HepG2 (cell line): ENCODE measurements at regions not wholly inside any gene's neighbourhood (a gene's known extent, or its start where the extent isn't known, plus 50 kb on each side); places are given as distances from the start of the nearest gene placed in this dataset.

ENCODE experiments used
- BHLHE40 ChIP-seq: IDR thresholded peaks from 2 replicates; pipeline ENCODE4 v1.6.1; 2011; ENCODE audit warnings: low read length, improper control_type of control experiment
- DNMT3B ChIP-seq: conservative IDR thresholded peaks from 2 replicates; pipeline ENCODE4 v1.6.1; 2016; ENCODE audit warnings: missing biosample characterization, control low read depth
- FOXO1 ChIP-seq: sonication (generic); formaldehyde crosslinking; IDR thresholded peaks from 2 replicates; pipeline ENCODE4 v1.4.0; 2020; ENCODE audit warnings: missing genetic modification reagents
- FOXP1 ChIP-seq, 2 experiments: fragments of 450-650 bp in 1 of 2; IDR thresholded peaks; 2 replicates each; pipeline ENCODE4 v1.6.1; 2017 to 2018; ENCODE audit warnings: antibody characterized with exemption in 1 of 2
- GATAD2A ChIP-seq: IDR thresholded peaks from 2 replicates; pipeline ENCODE4 v1.6.1; 2016
- HOXA5 ChIP-seq: sonication (generic); formaldehyde crosslinking; IDR thresholded peaks from 2 replicates; pipeline ENCODE4 v1.4.0; 2020; ENCODE audit warnings: missing genetic modification reagents
- JUND ChIP-seq: sonication (generic); formaldehyde crosslinking; IDR thresholded peaks from 2 replicates; pipeline ENCODE4 v1.8.0; 2022; ENCODE audit warnings: mild to moderate bottlenecking, missing genetic modification reagents
- KDM5A ChIP-seq: fragments of 200-600 bp; sonication (generic); IDR thresholded peaks from 2 replicates; pipeline ENCODE4 v1.7.0; 2018; ENCODE audit warnings: antibody characterized with exemption, mild to moderate bottlenecking, low read length, borderline replicate concordance
- MBD4 ChIP-seq: IDR thresholded peaks from 2 replicates; pipeline ENCODE4 v1.6.1; 2012; ENCODE audit warnings: low read length, inconsistent platforms, borderline replicate concordance
- NFKBIZ ChIP-seq: IDR thresholded peaks from 2 replicates; pipeline ENCODE4 v1.6.1; 2018; ENCODE audit warnings: missing genetic modification reagents, missing compliant biosample characterization
- NR2F2 ChIP-seq: IDR thresholded peaks from 2 replicates; pipeline ENCODE4 v1.6.1; 2012; ENCODE audit warnings: low read depth, inconsistent platforms, borderline replicate concordance
- PAWR ChIP-seq: sonication (generic); formaldehyde crosslinking; IDR thresholded peaks from 2 replicates; pipeline ENCODE4 v1.4.0; 2020; ENCODE audit warnings: missing genetic modification reagents, mild to moderate bottlenecking, borderline replicate concordance
- POGZ ChIP-seq: sonication (generic); formaldehyde crosslinking; IDR thresholded peaks from 2 replicates; pipeline ENCODE4 v1.4.0; 2020; ENCODE audit warnings: mild to moderate bottlenecking, missing genetic modification reagents
- SCMH1 ChIP-seq: sonication (generic); formaldehyde crosslinking; IDR thresholded peaks from 2 replicates; pipeline ENCODE4 v1.9.0; 2021; ENCODE audit warnings: missing genetic modification reagents, mild to moderate bottlenecking, borderline replicate concordance
- SMAD1 ChIP-seq: sonication (generic); formaldehyde crosslinking; IDR thresholded peaks from 2 replicates; pipeline ENCODE4 v1.4.0; 2020; ENCODE audit warnings: missing genetic modification reagents, low read depth, mild to moderate bottlenecking, borderline replicate concordance
- SOX13 ChIP-seq, 3 experiments: fragments of 450-650 bp in 1 of 3; sonication (generic) in 1 of 3; formaldehyde crosslinking in 1 of 3; IDR thresholded peaks in 2 of 3; conservative IDR thresholded peaks in 1 of 3; 2 replicates each; pipeline versions ENCODE4 v1.5.0 to v1.6.1; 2016 to 2020; ENCODE audit warnings: antibody characterized with exemption in 1 of 3, mild to moderate bottlenecking in 1 of 3, missing compliant biosample characterization in 1 of 3, missing genetic modification reagents in 1 of 3, moderate library complexity in 1 of 3
- ZMYM3 ChIP-seq: sonication (generic); formaldehyde crosslinking; IDR thresholded peaks from 2 replicates; pipeline ENCODE4 v1.5.1; 2020; ENCODE audit warnings: mild to moderate bottlenecking, missing genetic modification reagents
- ZNF33B ChIP-seq: sonication (generic); formaldehyde crosslinking; IDR thresholded peaks from 2 replicates; pipeline ENCODE4 v1.5.1; 2020; ENCODE audit warnings: mild to moderate bottlenecking, missing genetic modification reagents
- ZNF564 ChIP-seq: sonication (generic); formaldehyde crosslinking; IDR thresholded peaks from 2 replicates; pipeline ENCODE4 v1.8.1; 2023; ENCODE audit warnings: mild to moderate bottlenecking, missing genetic modification reagents
- TF ChIP-seq, protein P1 (sequence below): sonication (generic); formaldehyde crosslinking; IDR thresholded peaks from 2 replicates; pipeline ENCODE4 v1.4.0; 2020; ENCODE audit warnings: low read depth, missing genetic modification reagents
- TF ChIP-seq, protein P2 (sequence below): sonication (generic); formaldehyde crosslinking; IDR thresholded peaks from 2 replicates; pipeline ENCODE4 v1.4.0; 2020; ENCODE audit warnings: missing genetic modification reagents, borderline replicate concordance
- TF ChIP-seq, protein P3 (sequence below): IDR thresholded peaks from 2 replicates; pipeline ENCODE4 v1.6.1; 2018; ENCODE audit warnings: missing genetic modification reagents, mild to moderate bottlenecking, missing compliant biosample characterization

DNA sequence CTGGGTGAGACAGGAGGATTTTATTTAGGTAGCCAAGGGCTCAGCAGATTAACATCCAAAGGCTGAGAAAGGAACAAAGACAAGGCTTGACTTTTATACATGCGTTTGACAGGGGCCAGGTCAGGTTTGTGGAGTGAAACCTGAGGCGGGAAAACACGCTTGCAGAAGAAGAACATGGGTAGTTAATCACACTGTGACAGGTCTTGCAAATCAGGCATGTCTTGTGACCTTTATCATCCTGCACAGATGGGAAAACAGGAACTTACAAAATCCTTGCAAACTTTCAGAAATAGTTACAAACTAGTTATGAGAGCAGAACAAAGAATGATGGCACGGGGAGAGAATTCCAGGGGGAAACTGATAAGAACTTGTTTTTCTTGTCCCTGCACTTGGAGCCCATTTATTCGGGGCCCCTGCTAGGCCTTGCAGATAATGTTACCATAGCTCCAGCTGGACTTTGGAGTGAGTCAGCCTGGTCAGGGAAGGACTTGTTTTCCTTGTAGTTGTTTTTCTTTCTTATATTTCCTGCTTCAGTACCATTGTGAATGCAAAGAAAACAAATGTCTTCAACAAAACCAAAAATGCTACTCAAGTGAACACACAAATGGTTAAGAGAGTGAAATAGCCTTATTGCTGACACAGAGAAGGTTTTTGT, 965.9 kb upstream of the ROBO1 start (continued):
- TF ChIP-seq ZMYM3 (no peak), JUND (CRISPR knock-in tag) (no peak), ZNF33B (CRISPR knock-in tag) (no peak), NFKBIZ (CRISPR knock-in tag) (peak; percentile 44; the same call in 1 of the 2 replicates), SCMH1 (CRISPR knock-in tag) (no peak), GATAD2A (peak; percentile 84; the same call in 1 of the 2 replicates), PAWR (CRISPR knock-in tag) (no peak), DNMT3B (no peak), NR2F2 (peak; percentile 73), HOXA5 (peak; percentile 97), MBD4 (0 out of 2 replicates have a peak, but pooled peaks have one; percentile 46), ZNF564 (no peak), SMAD1 (CRISPR knock-in tag) (no peak), FOXO1 (CRISPR knock-in tag) (peak; percentile 94), KDM5A (no peak), SOX13 (IDR thresholded peaks at IDR 0.05) (peak; percentile 74), SOX13 (CRISPR knock-in tag; conservative IDR thresholded peaks at IDR 0.05 in 1 of 2, IDR thresholded peaks at IDR 0.05 in 1 of 2) (peak in 1 of 2 experiments; percentile 86; a peak in 2 of 4 replicates), FOXP1 (IDR thresholded peaks at IDR 0.05) (no peak), FOXP1 (CRISPR knock-in tag; IDR thresholded peaks at IDR 0.05) (peak; percentile 69), BHLHE40 (0 out of 2 replicates have a peak, but pooled peaks have one; percentile 22), POGZ (CRISPR knock-in tag) (peak; percentile 64; the same call in 1 of the 2 replicates)
- TF ChIP-seq, protein P1, sequence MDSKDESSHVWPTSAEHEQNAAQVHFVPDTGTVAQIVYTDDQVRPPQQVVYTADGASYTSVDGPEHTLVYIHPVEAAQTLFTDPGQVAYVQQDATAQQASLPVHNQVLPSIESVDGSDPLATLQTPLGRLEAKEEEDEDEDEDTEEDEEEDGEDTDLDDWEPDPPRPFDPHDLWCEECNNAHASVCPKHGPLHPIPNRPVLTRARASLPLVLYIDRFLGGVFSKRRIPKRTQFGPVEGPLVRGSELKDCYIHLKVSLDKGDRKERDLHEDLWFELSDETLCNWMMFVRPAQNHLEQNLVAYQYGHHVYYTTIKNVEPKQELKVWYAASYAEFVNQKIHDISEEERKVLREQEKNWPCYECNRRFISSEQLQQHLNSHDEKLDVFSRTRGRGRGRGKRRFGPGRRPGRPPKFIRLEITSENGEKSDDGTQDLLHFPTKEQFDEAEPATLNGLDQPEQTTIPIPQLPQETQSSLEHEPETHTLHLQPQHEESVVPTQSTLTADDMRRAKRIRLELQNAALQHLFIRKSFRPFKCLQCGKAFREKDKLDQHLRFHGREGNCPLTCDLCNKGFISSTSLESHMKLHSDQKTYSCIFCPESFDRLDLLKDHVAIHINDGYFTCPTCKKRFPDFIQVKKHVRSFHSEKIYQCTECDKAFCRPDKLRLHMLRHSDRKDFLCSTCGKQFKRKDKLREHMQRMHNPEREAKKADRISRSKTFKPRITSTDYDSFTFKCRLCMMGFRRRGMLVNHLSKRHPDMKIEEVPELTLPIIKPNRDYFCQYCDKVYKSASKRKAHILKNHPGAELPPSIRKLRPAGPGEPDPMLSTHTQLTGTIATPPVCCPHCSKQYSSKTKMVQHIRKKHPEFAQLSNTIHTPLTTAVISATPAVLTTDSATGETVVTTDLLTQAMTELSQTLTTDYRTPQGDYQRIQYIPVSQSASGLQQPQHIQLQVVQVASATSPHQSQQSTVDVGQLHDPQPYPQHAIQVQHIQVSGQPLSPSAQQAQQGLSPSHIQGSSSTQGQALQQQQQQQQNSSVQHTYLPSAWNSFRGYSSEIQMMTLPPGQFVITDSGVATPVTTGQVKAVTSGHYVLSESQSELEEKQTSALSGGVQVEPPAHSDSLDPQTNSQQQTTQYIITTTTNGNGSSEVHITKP (CRISPR knock-in tag), result no peak; the same call in 1 of the 2 replicates
- TF ChIP-seq, protein P2, sequence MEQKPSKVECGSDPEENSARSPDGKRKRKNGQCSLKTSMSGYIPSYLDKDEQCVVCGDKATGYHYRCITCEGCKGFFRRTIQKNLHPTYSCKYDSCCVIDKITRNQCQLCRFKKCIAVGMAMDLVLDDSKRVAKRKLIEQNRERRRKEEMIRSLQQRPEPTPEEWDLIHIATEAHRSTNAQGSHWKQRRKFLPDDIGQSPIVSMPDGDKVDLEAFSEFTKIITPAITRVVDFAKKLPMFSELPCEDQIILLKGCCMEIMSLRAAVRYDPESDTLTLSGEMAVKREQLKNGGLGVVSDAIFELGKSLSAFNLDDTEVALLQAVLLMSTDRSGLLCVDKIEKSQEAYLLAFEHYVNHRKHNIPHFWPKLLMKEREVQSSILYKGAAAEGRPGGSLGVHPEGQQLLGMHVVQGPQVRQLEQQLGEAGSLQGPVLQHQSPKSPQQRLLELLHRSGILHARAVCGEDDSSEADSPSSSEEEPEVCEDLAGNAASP (CRISPR knock-in tag), result 0 out of 2 replicates have a peak, but pooled peaks have one; percentile 17
- TF ChIP-seq, protein P3, sequence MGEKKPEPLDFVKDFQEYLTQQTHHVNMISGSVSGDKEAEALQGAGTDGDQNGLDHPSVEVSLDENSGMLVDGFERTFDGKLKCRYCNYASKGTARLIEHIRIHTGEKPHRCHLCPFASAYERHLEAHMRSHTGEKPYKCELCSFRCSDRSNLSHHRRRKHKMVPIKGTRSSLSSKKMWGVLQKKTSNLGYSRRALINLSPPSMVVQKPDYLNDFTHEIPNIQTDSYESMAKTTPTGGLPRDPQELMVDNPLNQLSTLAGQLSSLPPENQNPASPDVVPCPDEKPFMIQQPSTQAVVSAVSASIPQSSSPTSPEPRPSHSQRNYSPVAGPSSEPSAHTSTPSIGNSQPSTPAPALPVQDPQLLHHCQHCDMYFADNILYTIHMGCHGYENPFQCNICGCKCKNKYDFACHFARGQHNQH (CRISPR knock-in tag), result 0 out of 2 replicates have a peak, but pooled peaks have one; percentile 18
